ENCODE measurements at regions not wholly inside any gene's neighbourhood (a gene's known extent, or its start where the extent isn't known, plus 50 kb on each side); places are given as distances from the start of the nearest gene placed in this dataset.
"Not testable (repeated sequence)": the region's sequence is repeated elsewhere in the genome, so short reads cannot be mapped to it uniquely, and the experiment has no call there.

DNA sequence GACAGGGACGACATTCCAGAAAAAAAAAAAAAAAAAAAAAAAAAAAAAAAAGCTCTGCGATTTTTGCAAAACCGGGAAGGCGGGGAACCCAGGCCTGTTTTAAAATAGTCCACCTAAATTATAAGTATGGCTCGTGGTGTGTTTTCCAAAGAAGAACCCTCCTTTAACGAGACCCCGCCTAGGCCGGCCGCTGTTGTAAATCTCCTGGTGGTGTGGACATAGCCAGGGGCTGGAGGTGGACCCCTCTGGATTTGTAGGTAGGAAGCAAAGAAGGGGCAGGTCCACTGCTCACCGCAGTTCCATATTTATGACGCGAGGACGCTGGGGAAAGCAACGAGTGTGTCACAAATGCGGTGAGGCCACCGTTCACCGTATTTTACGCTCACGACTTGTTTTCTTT, 94.0 kb upstream of the SHOX start:
- no peaks in the 10 kb centered on the region for H3K79me2 ChIP-seq (ENCODE audit: insufficient read depth, low read length)
- H3K9ac ChIP-seq (ENCODE audit: low read depth, low read length) = no peak overlapping the region
- H3K36me3 ChIP-seq (ENCODE audit: insufficient read depth, low read length) = no peaks in the 10 kb centered on the region
- no peaks in the 10 kb centered on the region for H3K27me3 ChIP-seq (ENCODE audit: insufficient read depth, low read length, poor library complexity)
- H3K4me3 ChIP-seq (ENCODE audit: low read depth in 1 of 2, low read length in 2 of 2) = no peak overlapping the region
- no peak overlapping the region for H3K4me2 ChIP-seq (ENCODE audit: insufficient read depth, low read length)
- H3K4me1 ChIP-seq (ENCODE audit: insufficient read depth, low read length) = no peaks in the 10 kb centered on the region
- ATAC-seq (ENCODE audit: insufficient read depth, low read depth) (no peak), DNase-seq (no peak)
- no peak for TF ChIP-seq EZH2 (IDR thresholded peaks at IDR 0.05; ENCODE audit: borderline replicate concordance, low read depth, low read length, severe bottlenecking)
- TF ChIP-seq, protein P1, sequence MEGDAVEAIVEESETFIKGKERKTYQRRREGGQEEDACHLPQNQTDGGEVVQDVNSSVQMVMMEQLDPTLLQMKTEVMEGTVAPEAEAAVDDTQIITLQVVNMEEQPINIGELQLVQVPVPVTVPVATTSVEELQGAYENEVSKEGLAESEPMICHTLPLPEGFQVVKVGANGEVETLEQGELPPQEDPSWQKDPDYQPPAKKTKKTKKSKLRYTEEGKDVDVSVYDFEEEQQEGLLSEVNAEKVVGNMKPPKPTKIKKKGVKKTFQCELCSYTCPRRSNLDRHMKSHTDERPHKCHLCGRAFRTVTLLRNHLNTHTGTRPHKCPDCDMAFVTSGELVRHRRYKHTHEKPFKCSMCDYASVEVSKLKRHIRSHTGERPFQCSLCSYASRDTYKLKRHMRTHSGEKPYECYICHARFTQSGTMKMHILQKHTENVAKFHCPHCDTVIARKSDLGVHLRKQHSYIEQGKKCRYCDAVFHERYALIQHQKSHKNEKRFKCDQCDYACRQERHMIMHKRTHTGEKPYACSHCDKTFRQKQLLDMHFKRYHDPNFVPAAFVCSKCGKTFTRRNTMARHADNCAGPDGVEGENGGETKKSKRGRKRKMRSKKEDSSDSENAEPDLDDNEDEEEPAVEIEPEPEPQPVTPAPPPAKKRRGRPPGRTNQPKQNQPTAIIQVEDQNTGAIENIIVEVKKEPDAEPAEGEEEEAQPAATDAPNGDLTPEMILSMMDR (IDR thresholded peaks at IDR 0.05; ENCODE audit: borderline replicate concordance, extremely low read depth, low read length, poor library complexity, severe bottlenecking) = no peak
- H2AFZ ChIP-seq (ENCODE audit: low read depth, low read length) = no peak overlapping the region
- no peaks in the 10 kb centered on the region for H4K20me1 ChIP-seq (ENCODE audit: insufficient read depth, low read length)
- H3K27ac ChIP-seq (ENCODE audit: low read length) = no peak overlapping the region
- H3K9me3 ChIP-seq (ENCODE audit: insufficient read depth, low read length, severe bottlenecking) = no peaks in the 10 kb centered on the region

DNA sequence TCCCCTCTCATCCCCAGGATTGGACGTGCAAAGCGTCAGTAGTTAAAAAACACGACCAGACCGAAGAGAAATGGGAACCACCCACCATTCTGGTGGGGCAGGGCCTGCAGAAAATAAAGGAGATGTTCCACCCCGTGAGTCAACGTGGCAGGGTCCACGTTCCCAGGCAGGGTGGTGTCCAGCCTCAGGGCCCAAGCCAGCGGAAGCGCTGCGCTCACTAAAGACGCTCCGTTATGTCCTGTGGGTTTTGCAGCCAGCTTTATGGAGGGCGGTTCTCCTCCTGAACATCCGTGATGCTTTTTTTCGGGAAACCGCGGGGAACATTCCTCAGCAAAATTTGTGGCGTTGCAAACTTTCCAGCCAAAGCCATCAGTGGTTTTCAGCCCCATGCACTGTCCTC, 93.4 kb upstream of the SHOX start:
- ATAC-seq (ENCODE audit: insufficient read depth, low read depth) (no peak), DNase-seq (no peak)
- H3K79me2 ChIP-seq (ENCODE audit: insufficient read depth, low read length) = no peaks in the 10 kb centered on the region
- no peak overlapping the region for H3K4me2 ChIP-seq (ENCODE audit: insufficient read depth, low read length)
- no peaks in the 10 kb centered on the region for H3K36me3 ChIP-seq (ENCODE audit: insufficient read depth, low read length)
- H3K9ac ChIP-seq (ENCODE audit: low read depth, low read length) = no peak overlapping the region
- no peaks in the 10 kb centered on the region for H3K9me3 ChIP-seq (ENCODE audit: insufficient read depth, low read length, severe bottlenecking)
- TF ChIP-seq EZH2 (IDR thresholded peaks at IDR 0.05; ENCODE audit: borderline replicate concordance, low read depth, low read length, severe bottlenecking) = no peak
- TF ChIP-seq, protein P1 (IDR thresholded peaks at IDR 0.05; ENCODE audit: borderline replicate concordance, extremely low read depth, low read length, poor library complexity, severe bottlenecking) = no peak
- no peak overlapping the region for H2AFZ ChIP-seq (ENCODE audit: low read depth, low read length)
- no peaks in the 10 kb centered on the region for H3K4me1 ChIP-seq (ENCODE audit: insufficient read depth, low read length)
- no peaks in the 10 kb centered on the region for H4K20me1 ChIP-seq (ENCODE audit: insufficient read depth, low read length)
- H3K27me3 ChIP-seq (ENCODE audit: insufficient read depth, low read length, poor library complexity) = no peaks in the 10 kb centered on the region
- H3K4me3 ChIP-seq (ENCODE audit: low read depth in 1 of 2, low read length in 2 of 2) = no peak overlapping the region
- no peak overlapping the region for H3K27ac ChIP-seq (ENCODE audit: low read length)

DNA sequence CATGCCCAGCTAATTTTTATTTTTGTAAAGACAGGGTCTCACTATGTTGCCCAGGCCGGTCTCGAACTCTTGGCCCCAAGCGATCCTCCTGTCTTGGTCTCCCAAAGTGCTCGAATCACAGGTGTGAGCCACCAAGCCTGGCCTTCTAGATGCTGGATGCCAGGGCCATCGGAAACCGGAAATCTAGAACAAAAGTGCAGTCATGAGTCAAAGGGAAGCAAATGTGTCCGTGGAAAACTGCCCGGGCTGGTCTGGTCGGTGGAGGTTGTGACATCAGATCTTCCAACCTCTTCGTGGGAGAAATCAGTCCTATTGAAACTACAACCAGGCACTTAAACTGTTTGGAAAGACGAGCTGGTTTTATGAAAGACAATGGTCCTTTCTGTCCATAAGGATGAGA, 92.3 kb upstream of the SHOX start:
- Histone ChIP-seq H3K4me2 (ENCODE audit: insufficient read depth, low read length) (no peak overlapping the region), H3K27ac (ENCODE audit: low read length) (no peak overlapping the region), H3K4me1 (ENCODE audit: insufficient read depth, low read length) (no peaks in the 10 kb centered on the region), H3K36me3 (ENCODE audit: insufficient read depth, low read length) (no peaks in the 10 kb centered on the region), H2AFZ (ENCODE audit: low read depth, low read length) (no peak overlapping the region), H3K27me3 (ENCODE audit: insufficient read depth, low read length, poor library complexity) (no peaks in the 10 kb centered on the region), H3K9ac (ENCODE audit: low read depth, low read length) (no peak overlapping the region), H4K20me1 (ENCODE audit: insufficient read depth, low read length) (no peaks in the 10 kb centered on the region), H3K79me2 (ENCODE audit: insufficient read depth, low read length) (no peaks in the 10 kb centered on the region), H3K9me3 (ENCODE audit: insufficient read depth, low read length, severe bottlenecking) (no peaks in the 10 kb centered on the region), H3K4me3 (ENCODE audit: low read depth in 1 of 2, low read length in 2 of 2) (no peak overlapping the region)
- no peak for ATAC-seq (ENCODE audit: insufficient read depth, low read depth)
- no peak for TF ChIP-seq EZH2 (IDR thresholded peaks at IDR 0.05; ENCODE audit: borderline replicate concordance, low read depth, low read length, severe bottlenecking)
- TF ChIP-seq, protein P1 (IDR thresholded peaks at IDR 0.05; ENCODE audit: borderline replicate concordance, extremely low read depth, low read length, poor library complexity, severe bottlenecking) = no peak
- DNase-seq = no peak

DNA sequence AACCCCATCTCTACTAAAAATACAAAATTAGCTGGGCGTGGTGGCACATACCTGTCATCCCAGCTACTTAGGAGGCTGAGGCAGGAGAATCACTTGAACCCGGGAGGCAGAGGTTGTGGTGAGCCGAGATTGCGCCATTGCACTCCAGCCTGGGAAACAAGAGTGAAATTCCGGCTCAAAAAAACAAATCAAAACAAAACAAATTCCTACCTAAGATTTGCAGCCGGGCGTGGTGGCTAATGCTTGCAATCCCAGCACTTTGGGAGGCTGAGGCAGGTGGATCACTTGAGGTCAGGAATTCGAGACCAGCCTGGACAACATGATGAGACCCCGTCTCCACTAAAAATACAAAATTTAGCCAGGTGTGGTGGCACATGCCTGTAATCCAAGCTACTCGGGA, 89.6 kb upstream of the SHOX start:
- not testable (repeated sequence) for H3K9ac ChIP-seq (ENCODE audit: low read depth, low read length); ATAC-seq (ENCODE audit: insufficient read depth, low read depth); H3K79me2 ChIP-seq (ENCODE audit: insufficient read depth, low read length); H2AFZ ChIP-seq (ENCODE audit: low read depth, low read length); H3K36me3 ChIP-seq (ENCODE audit: insufficient read depth, low read length); H3K4me1 ChIP-seq (ENCODE audit: insufficient read depth, low read length); H4K20me1 ChIP-seq (ENCODE audit: insufficient read depth, low read length); H3K27me3 ChIP-seq (ENCODE audit: insufficient read depth, low read length, poor library complexity); H3K9me3 ChIP-seq (ENCODE audit: insufficient read depth, low read length, severe bottlenecking); H3K4me3 ChIP-seq (ENCODE audit: low read depth in 1 of 2, low read length in 2 of 2); H3K4me2 ChIP-seq (ENCODE audit: insufficient read depth, low read length); H3K27ac ChIP-seq (ENCODE audit: low read length); DNase-seq
